ENCODE measurements at regions not wholly inside any gene's neighbourhood (a gene's known extent, or its start where the extent isn't known, plus 50 kb on each side); places are given as distances from the start of the nearest gene placed in this dataset.
"Not testable (repeated sequence)": the region's sequence is repeated elsewhere in the genome, so short reads cannot be mapped to it uniquely, and the experiment has no call there.

- no peak for DNase-seq
Observed at GRCh38 chr5:125487231-125487630, 740.8 kb upstream of the ZNF608 start.

- not testable (repeated sequence) for DNase-seq
Observed at GRCh38 chr5:125487652-125488051, 741.2 kb upstream of the ZNF608 start.

DNA sequence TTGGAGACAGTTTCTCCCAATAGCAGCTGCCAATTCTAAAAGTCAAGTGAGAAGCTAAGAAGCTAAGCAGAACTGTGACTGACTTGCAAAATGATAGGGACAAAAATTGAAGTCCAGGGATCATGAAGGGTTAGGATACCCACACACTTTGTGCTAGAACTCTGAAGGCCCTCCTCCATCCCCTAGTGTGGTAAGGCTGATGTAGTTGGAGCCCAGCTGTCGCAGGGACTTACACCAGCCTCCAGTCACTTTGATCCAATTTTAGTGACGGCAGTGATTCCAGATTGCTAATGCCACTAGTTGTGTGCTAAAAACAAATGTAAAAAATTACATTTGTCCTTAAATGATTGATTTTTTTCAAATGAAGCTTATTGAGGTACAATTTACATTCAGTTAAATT is 742.7 kb upstream of the ZNF608 start:
- no peak for DNase-seq

GRCh38 chr5:125491986-125492492 is 745.6 kb upstream of the ZNF608 start:
- DNase-seq: no peak

DNA sequence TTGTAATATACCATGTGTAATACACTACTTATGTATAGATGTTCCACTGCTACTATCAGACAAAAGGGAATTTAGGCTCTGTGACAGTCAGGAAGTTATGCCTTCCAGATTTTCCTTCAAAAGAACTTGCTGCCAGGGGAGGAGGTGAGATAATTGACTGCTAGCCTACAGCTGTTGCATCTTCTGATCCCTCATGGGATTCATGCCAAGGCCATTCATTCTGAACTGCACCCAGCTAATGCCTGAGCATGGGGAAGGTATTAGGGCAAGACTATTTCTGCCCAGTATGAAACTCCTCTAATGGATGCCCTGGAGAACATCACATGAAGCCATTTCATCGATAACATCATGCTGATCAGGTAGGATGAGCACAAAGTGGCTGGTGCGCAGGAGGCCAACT is 746.5 kb upstream of the ZNF608 start:
- no peak for DNase-seq

DNA sequence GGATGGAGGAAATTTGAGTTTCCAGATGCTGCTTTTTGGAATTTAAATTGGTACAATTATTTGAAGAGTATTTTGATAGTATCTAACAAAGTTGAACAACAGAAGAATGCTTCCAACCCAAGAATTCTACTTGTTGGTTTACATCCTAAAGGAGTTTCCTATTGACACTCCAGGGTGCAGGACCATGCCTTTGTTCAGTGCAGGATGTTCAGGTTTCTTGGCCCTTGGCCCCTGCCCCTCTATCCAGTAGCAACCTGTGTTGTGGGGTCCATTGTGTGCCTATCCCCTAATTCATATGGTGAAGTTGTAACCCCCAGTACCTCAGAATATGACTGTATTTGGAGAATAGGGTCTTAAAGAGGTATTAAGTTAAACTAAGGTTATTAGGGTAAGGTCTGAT is 750.0 kb upstream of the ZNF608 start:
- no peak for DNase-seq

DNA sequence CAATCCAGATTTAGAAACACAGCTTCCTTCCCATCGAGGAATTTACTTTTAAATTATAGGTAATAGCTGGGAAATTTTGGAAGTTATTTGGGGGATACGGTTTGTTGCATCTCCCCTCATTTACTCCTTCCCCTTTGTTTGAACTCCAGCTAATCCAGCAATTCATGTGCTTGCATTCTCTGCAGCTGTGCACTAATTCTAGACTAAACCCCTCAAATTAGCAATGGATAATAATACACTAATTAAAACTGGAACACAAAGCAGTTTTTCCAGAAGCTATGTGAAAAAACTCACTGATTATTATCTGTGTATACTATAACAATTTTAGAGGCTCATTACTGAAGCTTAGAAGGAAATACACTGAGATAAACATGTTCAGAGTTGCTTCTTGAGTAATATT is 751.2 kb upstream of the ZNF608 start:
- DNase-seq: no peak

DNA sequence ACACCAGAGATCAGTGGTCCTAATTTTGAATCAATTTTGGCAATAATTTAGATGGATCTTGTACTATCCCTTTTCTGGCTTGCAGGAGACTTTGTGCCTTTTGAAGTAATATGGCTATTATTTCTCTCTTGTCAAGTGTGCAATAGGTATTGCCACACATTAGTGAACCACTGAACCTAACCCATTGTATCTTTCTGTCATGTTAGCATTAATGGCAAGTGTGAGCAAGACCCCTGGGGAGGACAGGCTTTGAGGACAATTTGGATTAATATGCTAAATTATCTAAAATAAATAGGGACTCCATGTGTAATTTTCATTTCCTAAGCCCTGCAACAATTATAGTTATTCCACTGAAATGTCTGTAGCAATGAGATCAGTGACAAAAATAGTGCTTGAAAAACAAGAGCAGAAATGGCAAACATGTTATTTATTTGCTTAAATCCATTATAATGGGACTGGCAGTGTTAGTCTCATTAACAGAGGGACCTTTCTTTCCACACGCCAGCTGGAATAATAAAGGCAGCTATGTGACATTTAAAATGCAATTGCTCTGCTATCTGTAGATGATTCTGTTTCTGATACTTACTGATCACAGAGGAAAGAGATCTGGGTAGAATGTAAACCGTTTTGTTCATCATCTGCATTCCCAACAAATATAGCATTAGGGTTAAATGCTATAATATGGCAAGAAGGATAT is 753.3 kb upstream of the ZNF608 start:
- DNase-seq: no peak

- DNase-seq: no peak
Observed at GRCh38 chr5:125501396-125501795, 755.0 kb upstream of the ZNF608 start.

DNA sequence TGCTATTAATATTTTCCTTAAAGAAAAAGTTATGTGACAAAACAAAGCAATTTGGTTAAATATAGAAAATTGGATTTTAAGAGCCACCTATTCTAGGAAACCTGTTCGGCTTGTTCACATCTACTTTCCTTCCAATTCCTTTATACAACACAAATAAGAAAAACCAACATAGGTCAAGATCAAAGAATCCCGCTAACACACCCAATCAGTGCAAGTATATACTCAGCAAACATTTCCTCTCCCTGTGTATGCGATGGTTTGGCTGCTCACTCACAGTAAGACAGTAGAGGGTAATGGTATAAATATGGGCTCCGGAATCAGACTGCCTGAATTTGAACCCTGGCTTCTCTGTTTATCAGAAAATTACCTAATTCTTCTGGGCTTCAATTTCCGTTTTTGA is 757.5 kb upstream of the ZNF608 start:
- DNase-seq: no peak

GRCh38 chr5:125505115-125505514 is 758.7 kb upstream of the ZNF608 start:
- no peak for DNase-seq

DNA sequence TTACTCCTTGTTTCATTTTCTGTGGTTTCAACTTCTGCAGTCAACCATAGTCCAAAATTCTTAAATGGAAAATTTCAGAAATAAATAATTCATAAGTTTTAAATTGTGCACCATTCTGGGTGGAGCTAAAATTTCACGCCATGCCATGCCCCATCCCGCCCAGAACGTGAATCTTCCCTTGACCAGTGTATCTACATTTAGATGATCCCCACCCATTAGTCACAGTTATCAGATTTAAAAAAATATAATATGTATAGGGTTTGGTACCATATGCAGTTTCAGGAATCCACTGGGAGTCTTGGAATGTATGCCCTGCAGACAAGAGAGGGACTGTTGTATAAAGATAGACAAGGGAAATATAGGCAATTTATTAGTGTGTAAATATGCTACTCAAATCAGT is 759.7 kb upstream of the ZNF608 start:
- no peak for DNase-seq

- no peak for DNase-seq
Observed at GRCh38 chr5:125508225-125508624, 761.8 kb upstream of the ZNF608 start.

- DNase-seq: no peak
Observed at GRCh38 chr5:125510651-125511050, 764.2 kb upstream of the ZNF608 start.

DNA sequence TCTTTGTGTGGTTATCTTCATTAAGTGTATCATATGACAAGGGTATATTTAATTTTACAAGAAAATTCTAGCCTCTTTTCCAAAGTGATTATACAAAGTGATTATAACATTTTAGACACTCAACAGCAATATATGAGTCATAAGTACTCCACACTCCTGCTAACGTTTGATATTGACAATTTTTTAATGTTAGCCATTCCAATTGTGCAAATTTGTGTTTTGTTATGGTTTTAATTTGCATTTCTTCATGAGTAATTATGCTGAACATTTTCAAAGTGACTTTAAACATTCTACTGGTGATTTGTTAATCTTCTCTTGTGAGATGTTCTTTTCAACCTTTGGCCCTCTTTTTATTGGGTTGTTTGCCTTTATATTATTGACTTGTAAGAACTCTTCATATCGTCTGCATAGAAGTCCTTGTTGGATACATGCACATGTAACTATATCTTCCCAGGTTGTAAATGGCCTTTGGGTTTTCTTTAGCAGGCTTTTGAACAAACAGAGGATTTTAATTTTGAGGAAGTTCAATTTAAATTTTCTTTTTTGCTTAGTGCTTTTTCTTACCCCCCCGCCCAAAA is 771.6 kb upstream of the ZNF608 start:
- DNase-seq: no peak

DNA sequence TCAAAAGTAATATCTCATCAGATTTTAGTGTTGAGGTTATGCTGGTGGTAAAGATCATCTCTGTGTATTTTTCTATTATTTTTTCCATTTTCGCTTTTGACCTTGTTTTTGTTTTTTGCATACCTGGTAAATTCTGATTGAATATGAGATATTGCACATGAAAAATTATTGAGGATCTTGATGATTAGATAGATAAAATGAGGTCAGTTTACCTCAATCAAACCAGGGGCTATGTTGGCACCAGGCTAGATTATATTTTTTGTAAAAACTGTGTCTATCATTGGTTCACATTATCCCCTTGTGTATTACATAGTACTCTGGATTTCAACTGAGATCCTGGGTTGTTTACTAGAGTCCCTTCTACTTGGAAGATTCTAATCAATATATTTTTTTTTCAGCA is 774.9 kb upstream of the ZNF608 start:
- no peak for DNase-seq

DNA sequence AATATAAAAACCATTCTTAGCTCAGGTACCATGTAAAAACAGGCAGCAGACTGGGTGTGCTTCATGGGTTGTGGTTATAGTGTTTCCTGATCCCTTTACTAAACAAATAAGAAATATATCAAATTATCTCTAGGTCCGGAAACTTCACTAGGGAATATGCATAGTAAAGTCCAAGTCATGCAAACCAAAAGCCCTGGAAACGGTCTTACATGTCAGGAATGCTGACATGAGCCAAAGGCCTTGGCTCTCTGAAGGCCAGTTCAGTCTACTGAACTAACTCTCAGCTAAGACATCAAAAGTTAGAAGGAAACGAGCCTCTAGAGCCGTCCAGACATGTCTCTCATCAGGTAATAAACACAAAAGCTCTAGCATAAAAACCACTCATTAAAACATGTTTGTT is 778.9 kb upstream of the ZNF608 start:
- no peak for DNase-seq

- DNase-seq: no peak
Observed at GRCh38 chr5:125526966-125527365, 780.5 kb upstream of the ZNF608 start.

GRCh38 chr5:125528881-125529280 is 782.4 kb upstream of the ZNF608 start:
- no peak for DNase-seq

DNA sequence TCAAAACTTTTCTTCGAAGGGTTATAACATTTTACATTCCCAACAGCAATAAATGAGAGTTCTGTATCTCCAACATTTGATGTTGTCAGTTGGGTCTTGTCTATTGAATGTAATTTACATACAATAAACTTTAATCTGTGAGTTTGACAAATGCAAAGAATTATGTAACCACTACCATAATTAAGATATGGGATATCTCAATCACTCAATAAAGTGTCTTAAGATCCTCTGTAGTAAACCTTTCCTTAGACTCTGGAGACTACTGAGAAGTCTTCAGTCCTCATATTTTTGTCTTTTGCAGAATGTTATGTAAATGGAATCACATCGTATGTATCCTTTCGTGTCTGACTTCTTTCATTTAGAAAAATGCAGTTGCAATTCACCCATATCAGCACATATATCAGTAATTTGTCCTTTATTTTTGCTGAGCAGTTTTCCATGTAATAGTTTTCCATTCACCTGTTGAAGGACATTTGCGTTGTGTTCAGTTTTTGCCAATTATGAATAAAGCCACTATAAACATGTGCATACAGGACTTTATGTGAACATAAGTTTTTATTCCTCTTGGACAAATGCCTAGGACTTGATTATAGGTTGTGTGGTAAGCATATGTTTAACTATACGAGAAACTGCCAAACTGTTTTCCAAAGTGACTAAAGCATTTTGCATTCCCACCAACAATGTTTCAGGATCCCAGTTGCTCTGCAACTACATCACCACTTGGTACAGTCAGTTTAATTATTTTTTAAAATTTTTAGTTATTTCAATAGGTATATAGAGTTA is 784.6 kb upstream of the ZNF608 start:
- no peak for DNase-seq

GRCh38 chr5:125536095-125536494 is 789.7 kb upstream of the ZNF608 start:
- no peak for DNase-seq

GRCh38 chr5:125536582-125536981 is 790.1 kb upstream of the ZNF608 start:
- DNase-seq: no peak

- no peak for DNase-seq
Observed at GRCh38 chr5:125537661-125538060, 791.2 kb upstream of the ZNF608 start.

GRCh38 chr5:125538469-125538868 is 792.0 kb upstream of the ZNF608 start:
- no peak for DNase-seq
